Neural crest cell (in vitro differentiated cells): ENCODE measurements at regions not wholly inside any gene's neighbourhood (a gene's known extent, or its start where the extent isn't known, plus 50 kb on each side); places are given as distances from the start of the nearest gene placed in this dataset.

Experiments
- DNase-seq: peaks from one replicate; pipeline ENCODE4 v3.0.0; 2021; ENCODE audit warnings: low read depth, mixed read lengths, low spot score
- H3K27ac Mint-ChIP-seq: one replicate; pipeline ENCODE4 v1.8.0; 2021; ENCODE audit warnings: mild to moderate bottlenecking, mixed read lengths; ENCODE audit not compliant: unreplicated experiment
- H3K27me3 Mint-ChIP-seq: 2 replicates; pipeline ENCODE4 v1.8.0; 2021; ENCODE audit warnings: low read depth, mild to moderate bottlenecking, mixed read lengths
- H3K36me3 Mint-ChIP-seq: 2 replicates; pipeline ENCODE4 v1.8.0; 2021; ENCODE audit warnings: low read depth, mild to moderate bottlenecking, mixed read lengths
- H3K4me1 Mint-ChIP-seq: 2 replicates; pipeline ENCODE4 v1.8.0; 2021; ENCODE audit warnings: mixed read lengths
- H3K4me3 Mint-ChIP-seq: one replicate; pipeline ENCODE4 v1.8.0; 2021; ENCODE audit warnings: mild to moderate bottlenecking, mixed read lengths
- H3K9me3 Mint-ChIP-seq: 2 replicates; pipeline ENCODE4 v1.8.0; 2021; ENCODE audit warnings: mixed read lengths
- CTCF ChIP-seq: fragments of 200-600 bp; sonication (generic); conservative IDR thresholded peaks from 2 replicates; pipeline ENCODE4 v1.5.0; 2021; ENCODE audit warnings: antibody characterized with exemption, mild to moderate bottlenecking

GRCh38 chr5:153101235-153102180 is 389.0 kb upstream of the GRIA1 start:
- DNase-seq = no peak
- no peaks in the 10 kb centered on the region for H3K36me3 Mint-ChIP-seq
- H3K4me3 Mint-ChIP-seq = no peak overlapping the region
- peaks cover 2% of the 10 kb centered on the region for H3K9me3 Mint-ChIP-seq
- no peak overlapping the region for H3K27ac Mint-ChIP-seq
- no peaks in the 10 kb centered on the region for H3K27me3 Mint-ChIP-seq
- no peaks in the 10 kb centered on the region for H3K4me1 Mint-ChIP-seq
- no peak for TF ChIP-seq CTCF

- peaks cover 1% of the 10 kb centered on the region for H3K27me3 Mint-ChIP-seq
- no peak overlapping the region for H3K27ac Mint-ChIP-seq
- H3K9me3 Mint-ChIP-seq = peaks cover 5% of the 10 kb centered on the region
- H3K36me3 Mint-ChIP-seq = no peaks in the 10 kb centered on the region
- TF ChIP-seq CTCF = no peak
- no peak overlapping the region for H3K4me3 Mint-ChIP-seq
- no peaks in the 10 kb centered on the region for H3K4me1 Mint-ChIP-seq
- no peak for DNase-seq
These were observed 373.6 kb upstream of the GRIA1 start for GRCh38 chr5:153116916-153117315.

GRCh38 chr5:153118018-153118417 is 372.5 kb upstream of the GRIA1 start:
- no peak for DNase-seq
- Mint-ChIP-seq H3K4me1 (no peaks in the 10 kb centered on the region), H3K27ac (peak overlapping the region; percentile 28), H3K27me3 (peaks cover 2% of the 10 kb centered on the region), H3K36me3 (no peaks in the 10 kb centered on the region), H3K9me3 (peaks cover 5% of the 10 kb centered on the region), H3K4me3 (no peak overlapping the region)
- no peak for TF ChIP-seq CTCF

- H3K4me3 Mint-ChIP-seq = no peak overlapping the region
- TF ChIP-seq CTCF = no peak
- H3K4me1 Mint-ChIP-seq = no peaks in the 10 kb centered on the region
- no peaks in the 10 kb centered on the region for H3K36me3 Mint-ChIP-seq
- peaks cover 2% of the 10 kb centered on the region for H3K27me3 Mint-ChIP-seq
- H3K27ac Mint-ChIP-seq = no peak overlapping the region
- peaks cover 5% of the 10 kb centered on the region for H3K9me3 Mint-ChIP-seq
- DNase-seq = no peak
These were observed 368.1 kb upstream of the GRIA1 start for GRCh38 chr5:153122403-153122802.

GRCh38 chr5:153130296-153130695 is 360.2 kb upstream of the GRIA1 start:
- Mint-ChIP-seq H3K4me3 (no peak overlapping the region), H3K9me3 (no peaks in the 10 kb centered on the region), H3K27ac (peak overlapping the region; percentile 68), H3K36me3 (no peaks in the 10 kb centered on the region), H3K4me1 (no peaks in the 10 kb centered on the region), H3K27me3 (peaks cover 2% of the 10 kb centered on the region)
- no peak for TF ChIP-seq CTCF
- no peak for DNase-seq
